Suppressor macrophage treated with lipopolysaccharide for 1 hour (primary cell): ENCODE measurements at regions not wholly inside any gene's neighbourhood (a gene's known extent, or its start where the extent isn't known, plus 50 kb on each side); places are given as distances from the start of the nearest gene placed in this dataset.
A peak's percentile ranks its signal among the peaks of the same experiment; 100 is the strongest.
"Not testable (repeated sequence)": the region's sequence is repeated elsewhere in the genome, so short reads cannot be mapped to it uniquely, and the experiment has no call there.

Experiments
- DNase-seq, 3 donors: peaks; one replicate each; pipeline ENCODE4 v3.0.0-alpha.2; 2020 to 2022

- no peak for DNase-seq
Measured at GRCh38 chr6:76764057-76764456, 691.6 kb upstream of the IMPG1 start.

- no peak for DNase-seq
Measured at GRCh38 chr6:76752841-76753240, 680.4 kb upstream of the IMPG1 start.

- not testable (repeated sequence) for DNase-seq
Measured at GRCh38 chr6:76745388-76745787, 672.9 kb upstream of the IMPG1 start.

GRCh38 chr6:76744151-76744720 is 671.8 kb upstream of the IMPG1 start:
- not testable (repeated sequence) for DNase-seq

GRCh38 chr6:76742919-76743318 is 670.5 kb upstream of the IMPG1 start:
- DNase-seq, result no peak

GRCh38 chr6:76719449-76719848 is 647.0 kb upstream of the IMPG1 start:
- DNase-seq, result no peak

- DNase-seq, result no peak
Measured at GRCh38 chr6:76708641-76709331, 636.3 kb upstream of the IMPG1 start.

- DNase-seq, result no peak
Measured at GRCh38 chr6:76707630-76708029, 635.2 kb upstream of the IMPG1 start.

GRCh38 chr6:76706631-76707030 is 634.2 kb upstream of the IMPG1 start:
- no peak for DNase-seq

GRCh38 chr6:76706086-76706485 is 633.6 kb upstream of the IMPG1 start:
- no peak for DNase-seq

GRCh38 chr6:76703786-76704185 is 631.3 kb upstream of the IMPG1 start:
- no peak for DNase-seq

- no peak for DNase-seq
Measured at GRCh38 chr6:76703285-76703684, 630.8 kb upstream of the IMPG1 start.

- no peak for DNase-seq
Measured at GRCh38 chr6:76702187-76702586, 629.7 kb upstream of the IMPG1 start.

- DNase-seq, result no peak
Measured at GRCh38 chr6:76701610-76702009, 629.1 kb upstream of the IMPG1 start.

GRCh38 chr6:76697585-76697984 is 625.1 kb upstream of the IMPG1 start:
- DNase-seq, result no peak

- no peak for DNase-seq
Measured at GRCh38 chr6:76694795-76695194, 622.3 kb upstream of the IMPG1 start.

GRCh38 chr6:76684875-76685274 is 612.4 kb upstream of the IMPG1 start:
- DNase-seq, result no peak

- no peak for DNase-seq
Measured at GRCh38 chr6:76683985-76684384, 611.5 kb upstream of the IMPG1 start.

- DNase-seq, result peak in 2 of 3 donors; percentile 9 to 23
Measured at GRCh38 chr6:76682842-76683241, 610.4 kb upstream of the IMPG1 start.

- no peak for DNase-seq
Measured at GRCh38 chr6:76681781-76682180, 609.3 kb upstream of the IMPG1 start.

- no peak for DNase-seq
Measured at GRCh38 chr6:76677017-76677416, 604.6 kb upstream of the IMPG1 start.

- DNase-seq, result no peak
Measured at GRCh38 chr6:76671751-76672150, 599.3 kb upstream of the IMPG1 start.

GRCh38 chr6:76644231-76644630 is 571.8 kb upstream of the IMPG1 start:
- DNase-seq, result no peak

GRCh38 chr6:76639941-76640340 is 567.5 kb upstream of the IMPG1 start:
- DNase-seq, result no peak

- DNase-seq, result no peak
Measured at GRCh38 chr6:76634695-76635094, 562.2 kb upstream of the IMPG1 start.
